ENCODE measurements at regions not wholly inside any gene's neighbourhood (a gene's known extent, or its start where the extent isn't known, plus 50 kb on each side); places are given as distances from the start of the nearest gene placed in this dataset.

- TF ChIP-seq CTCF (conservative IDR thresholded peaks at IDR 0.05; ENCODE audit: low read depth, low read length): no peak
- no peak for TF ChIP-seq EZH2 (IDR thresholded peaks at IDR 0.05; ENCODE audit: low read length, unreplicated experiment)
Measured at GRCh38 chr7:88589927-88590326, 169.6 kb upstream of the ZNF804B start.
